Common myeloid progenitor, CD34-positive (primary cell): ENCODE measurements at regions not wholly inside any gene's neighbourhood (a gene's known extent, or its start where the extent isn't known, plus 50 kb on each side); places are given as distances from the start of the nearest gene placed in this dataset.
"Not testable (repeated sequence)": the region's sequence is repeated elsewhere in the genome, so short reads cannot be mapped to it uniquely, and the experiment has no call there.

Experiments
- CTCF ChIA-PET: fragments of 350-600 bp; sonication (Branson Sonifier 250); formaldehyde crosslinking; loops from one replicate; lab custom pipeline; 2021; ENCODE audit warnings: antibody characterized with exemption; lab: Charles Lee
- POLR2A ChIA-PET: fragments of 350-600 bp; sonication (Branson Sonifier 250); formaldehyde crosslinking; loops from one replicate; lab custom pipeline; 2021; ENCODE audit warnings: antibody characterized with exemption; lab: Charles Lee
- DNase-seq, 3 donors: peaks; one replicate each; pipeline versions ENCODE4 v3.0.0 to v3.0.0-alpha.2; 2013
- H3K27ac ChIP-seq, 2 experiments: 1 replicate in 1 of 2; 2 replicates in 1 of 2; pipeline ENCODE4 v1.7.0; 2013; ENCODE audit warnings: inconsistent platforms in 2 of 2, low read length in 2 of 2, mild to moderate bottlenecking in 2 of 2, low read depth in 1 of 2, moderate library complexity in 1 of 2; ENCODE audit not compliant: severe bottlenecking in 2 of 2, insufficient read depth in 1 of 2, poor library complexity in 1 of 2
- H3K27me3 ChIP-seq, 5 experiments: replicated peaks in 2 of 5; 1 replicate in 3 of 5; 2 replicates in 2 of 5; pipeline versions ENCODE4 v1.6.1 to v1.7.0; 2013; ENCODE audit warnings: low read length in 4 of 5, mild to moderate bottlenecking in 2 of 5, moderate library complexity in 2 of 5, inconsistent platforms in 1 of 5; ENCODE audit not compliant: insufficient read depth in 5 of 5, control insufficient read depth in 4 of 5
- H3K36me3 ChIP-seq, 4 experiments: 1 replicate in 2 of 4; 2 replicates in 2 of 4; pipeline versions ENCODE4 v1.6.1 to v1.7.0; 2013; ENCODE audit warnings: low read length in 3 of 4, control low read depth in 1 of 4, mild to moderate bottlenecking in 1 of 4; ENCODE audit not compliant: control insufficient read depth in 4 of 4, insufficient read depth in 4 of 4
- H3K4me1 ChIP-seq, 4 experiments: 1 replicate in 3 of 4; 2 replicates in 1 of 4; pipeline versions ENCODE4 v1.6.1 to v1.7.1; 2013; ENCODE audit warnings: low read length in 3 of 4, mild to moderate bottlenecking in 3 of 4, control low read depth in 1 of 4, inconsistent platforms in 1 of 4, moderate library complexity in 1 of 4; ENCODE audit not compliant: control insufficient read depth in 4 of 4, insufficient read depth in 4 of 4; ENCODE audit errors: control extremely low read depth in 1 of 4
- H3K4me3 ChIP-seq, 7 experiments: 1 replicate in 4 of 7; 2 replicates in 3 of 7; pipeline versions ENCODE4 v1.5.1 to v1.7.0; 2013; ENCODE audit warnings: mild to moderate bottlenecking in 7 of 7, low read length in 6 of 7, moderate library complexity in 6 of 7, inconsistent platforms in 2 of 7, low read depth in 2 of 7, control low read depth in 1 of 7; ENCODE audit not compliant: insufficient read depth in 4 of 7, control insufficient read depth in 1 of 7; ENCODE audit errors: extremely low read depth in 1 of 7
- H3K9me3 ChIP-seq, 5 experiments: 1 replicate in 4 of 5; 2 replicates in 1 of 5; pipeline versions ENCODE4 v1.6.1 to v1.7.1; 2013; ENCODE audit warnings: low read length in 4 of 5, mild to moderate bottlenecking in 2 of 5, inconsistent platforms in 1 of 5, low read depth in 1 of 5, moderate library complexity in 1 of 5; ENCODE audit not compliant: control insufficient read depth in 4 of 5, insufficient read depth in 2 of 5; ENCODE audit errors: control extremely low read depth in 1 of 5
- whole genome bisulfite sequencing: methylation state at CpG from one replicate; pipeline ENCODE4 v1.1.5; 2013; ENCODE audit not compliant: insufficient coverage; 5-methylcytosine and 5-hydroxymethylcytosine counted together

GRCh38 chr6:119495230-119495683 is 145.7 kb upstream of the MAN1A1 start:
- no peak overlapping the region for H3K4me3 ChIP-seq
- H3K9me3 ChIP-seq, result peaks cover 0 to 3% (median 0%) of the 10 kb centered on the region in 5 experiments
- no peak for DNase-seq
- H3K27me3 ChIP-seq, result no peaks in the 10 kb centered on the region
- WGBS, result 100% methylated on average over 5 of the region's 5 CpGs
- H3K27ac ChIP-seq, result no peak overlapping the region
- H3K4me1 ChIP-seq, result peaks cover 3 to 15% (median 7%) of the 10 kb centered on the region in 4 experiments
- no peaks in the 10 kb centered on the region for H3K36me3 ChIP-seq
- CTCF ChIA-PET, result interaction anchor here (1.6 kb wide), 1 partner anchor 15 kb away, joined by 4 read pairs; no protein-coding TSS in a partner anchor
- POLR2A ChIA-PET, result no interaction called here

- ChIA-PET CTCF (interaction anchor here (0.8 to 1.6 kb wide), 2 partner anchors 13 to 172 kb away, joined by 3 to 4 read pairs; no protein-coding TSS in a partner anchor), POLR2A (no interaction called here)
- H3K4me3 ChIP-seq, result no peak overlapping the region
- peak overlapping the region in 1 of 2 experiments; percentile 30 for H3K27ac ChIP-seq
- H3K27me3 ChIP-seq, result no peaks in the 10 kb centered on the region
- H3K36me3 ChIP-seq, result no peaks in the 10 kb centered on the region
- peaks cover 3 to 15% (median 7%) of the 10 kb centered on the region in 4 experiments for H3K4me1 ChIP-seq
- no CpG with 5 or more reads among the region's 1 CpG for WGBS
- DNase-seq, result peak in 1 of 3 donors; percentile 24
- H3K9me3 ChIP-seq, result peaks cover 0 to 3% (median 0%) of the 10 kb centered on the region in 5 experiments
These were observed 144.4 kb upstream of the MAN1A1 start for GRCh38 chr6:119493980-119494379.

DNA sequence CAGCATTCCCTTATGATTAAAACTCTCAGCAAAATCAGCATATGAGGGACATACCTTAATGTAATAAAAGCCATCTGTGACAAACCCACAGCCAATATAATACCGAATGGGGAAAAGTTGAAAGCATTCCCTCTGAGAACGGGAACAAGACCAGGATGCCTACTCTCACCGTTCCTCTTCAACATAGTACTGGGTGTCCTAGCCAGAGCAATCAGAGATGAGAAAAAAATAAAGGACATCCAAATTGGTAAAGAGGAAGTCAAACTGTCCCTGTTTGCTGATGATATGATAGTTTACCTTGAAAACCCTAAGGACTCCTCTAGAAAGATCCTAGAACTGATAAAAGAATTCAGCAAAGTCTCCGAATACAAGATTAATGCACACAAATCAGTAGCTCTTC is 141.6 kb upstream of the MAN1A1 start:
- H3K36me3 ChIP-seq, H3K27ac ChIP-seq, POLR2A ChIA-PET, CTCF ChIA-PET, H3K4me3 ChIP-seq, H3K27me3 ChIP-seq, H3K9me3 ChIP-seq, DNase-seq: not testable (repeated sequence)
- peaks cover 0 to 10% (median 7%) of the 10 kb centered on the region in 4 experiments for H3K4me1 ChIP-seq
- WGBS, result 100% methylated on average over 1 of the region's 4 CpGs

DNA sequence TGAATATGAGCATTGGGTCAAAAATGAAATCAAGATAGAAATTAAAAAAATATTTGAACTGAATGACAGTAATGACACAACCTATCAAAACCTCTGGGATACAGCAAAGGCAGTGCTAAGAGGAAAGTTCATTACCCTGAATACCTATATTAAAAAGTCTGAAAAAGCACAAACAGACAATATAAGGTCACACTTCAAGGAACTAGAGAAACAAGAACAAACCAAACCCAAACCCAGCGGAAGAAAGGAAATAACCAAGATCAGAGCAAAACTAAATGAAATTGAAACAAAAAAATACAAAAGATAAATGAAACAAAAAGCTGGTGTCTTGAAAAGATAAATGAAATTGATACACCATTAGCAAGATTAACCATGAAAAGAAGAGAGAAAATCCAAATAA is 140.5 kb upstream of the MAN1A1 start:
- DNase-seq, CTCF ChIA-PET, H3K4me3 ChIP-seq, H3K36me3 ChIP-seq, H3K9me3 ChIP-seq, H3K27me3 ChIP-seq, POLR2A ChIA-PET, H3K27ac ChIP-seq: not testable (repeated sequence)
- no CpG with 5 or more reads among the region's 1 CpG for WGBS
- H3K4me1 ChIP-seq, result peaks cover 0 to 10% (median 7%) of the 10 kb centered on the region in 4 experiments

GRCh38 chr6:119484598-119484997 is 135.0 kb upstream of the MAN1A1 start:
- no peaks in the 10 kb centered on the region for H3K9me3 ChIP-seq
- no peak overlapping the region for H3K27ac ChIP-seq
- no peaks in the 10 kb centered on the region for H3K36me3 ChIP-seq
- H3K4me1 ChIP-seq, result peaks cover 6 to 16% (median 12%) of the 10 kb centered on the region in 4 experiments
- no peak for DNase-seq
- POLR2A ChIA-PET, result no interaction called here
- no peak overlapping the region for H3K4me3 ChIP-seq
- WGBS, result 98% methylated on average over 3 of the region's 5 CpGs
- CTCF ChIA-PET, result no interaction called here
- H3K27me3 ChIP-seq, result no peaks in the 10 kb centered on the region

- no peaks in the 10 kb centered on the region for H3K9me3 ChIP-seq
- H3K4me3 ChIP-seq, result no peak overlapping the region
- H3K27ac ChIP-seq, result no peak overlapping the region
- no peaks in the 10 kb centered on the region for H3K27me3 ChIP-seq
- POLR2A ChIA-PET, result no interaction called here
- no peaks in the 10 kb centered on the region for H3K36me3 ChIP-seq
- peaks cover 6 to 16% (median 12%) of the 10 kb centered on the region in 4 experiments for H3K4me1 ChIP-seq
- CTCF ChIA-PET, result interaction anchor here (1.1 kb wide), 1 partner anchor 42 kb away, joined by 3 read pairs; no protein-coding TSS in a partner anchor
- DNase-seq, result no peak
These were observed 134.3 kb upstream of the MAN1A1 start for GRCh38 chr6:119483908-119484307.

GRCh38 chr6:119482850-119483285 is 133.3 kb upstream of the MAN1A1 start:
- WGBS, result 67% methylated on average over 2 of the region's 4 CpGs
- Histone ChIP-seq H3K36me3 (no peaks in the 10 kb centered on the region), H3K4me3 (no peak overlapping the region), H3K4me1 (peaks cover 6 to 16% (median 12%) of the 10 kb centered on the region in 4 experiments), H3K27me3 (no peaks in the 10 kb centered on the region), H3K9me3 (no peaks in the 10 kb centered on the region), H3K27ac (no peak overlapping the region)
- DNase-seq, result peak in 2 of 3 donors; percentile 22 to 48
- CTCF ChIA-PET, result interaction anchor here (1.1 kb wide), 1 partner anchor 41 kb away, joined by 3 read pairs; no protein-coding TSS in a partner anchor
- POLR2A ChIA-PET, result no interaction called here
